A673 (cell line): ENCODE measurements at regions not wholly inside any gene's neighbourhood (a gene's known extent, or its start where the extent isn't known, plus 50 kb on each side); places are given as distances from the start of the nearest gene placed in this dataset.

ENCODE experiments used
- CTCF ChIP-seq: fragments of 300-800, 200-600 bp; sonication (generic); conservative IDR thresholded peaks from 2 replicates; pipeline ENCODE4 v1.5.1; 2017; ENCODE audit warnings: low read depth, mild to moderate bottlenecking, antibody characterized with exemption, low read length, moderate library complexity, mixed read lengths
- EZH2 ChIP-seq: fragments of 200-600 bp; sonication (generic); IDR thresholded peaks from 2 replicates; pipeline ENCODE4 v1.6.1; 2017; ENCODE audit warnings: borderline replicate concordance, low read depth, mild to moderate bottlenecking, mixed read lengths, antibody characterized with exemption, low read length; ENCODE audit not compliant: poor library complexity, severe bottlenecking

- TF ChIP-seq EZH2 (no peak), CTCF (no peak)
Observed at GRCh38 chr12:86367137-86367536, 110.9 kb upstream of the MGAT4C start.
